Jurkat, Clone E6-1 (cell line): ENCODE measurements at regions not wholly inside any gene's neighbourhood (a gene's known extent, or its start where the extent isn't known, plus 50 kb on each side); places are given as distances from the start of the nearest gene placed in this dataset.

Experiments
- DNase-seq: peaks from one replicate; pipeline ENCODE4 v3.0.0-alpha.2; 2011; ENCODE audit warnings: low read depth, low spot score
- H3K4me3 ChIP-seq: 2 replicates; pipeline ENCODE4 v1.5.1; 2011; ENCODE audit warnings: mild to moderate bottlenecking, low read length, control low read depth, moderate library complexity

GRCh38 chr1:229101011-229101871 is 169.7 kb upstream of the RAB4A start:
- DNase-seq: no peak
- H3K4me3 ChIP-seq: no peak overlapping the region

- no peak for DNase-seq
These were observed 168.0 kb upstream of the RAB4A start for GRCh38 chr1:229102741-229103391.

GRCh38 chr1:229104654-229105053 is 166.3 kb upstream of the RAB4A start:
- DNase-seq: peak; percentile 70
- H3K4me3 ChIP-seq: no peak overlapping the region

More at GRCh38 chr1:229102741-229103391, 168.0 kb upstream of the RAB4A start:
- no peak overlapping the region for H3K4me3 ChIP-seq

- H3K4me3 ChIP-seq: no peak overlapping the region
- DNase-seq: no peak
These were observed 165.8 kb upstream of the RAB4A start for GRCh38 chr1:229105109-229105508.

- DNase-seq: no peak
- no peak overlapping the region for H3K4me3 ChIP-seq
These were observed 164.9 kb upstream of the RAB4A start for GRCh38 chr1:229105822-229106525.

GRCh38 chr1:229106526-229107125 is 164.3 kb upstream of the RAB4A start:
- H3K4me3 ChIP-seq: no peak overlapping the region
- DNase-seq: no peak

GRCh38 chr1:229107304-229107815 is 163.6 kb upstream of the RAB4A start:
- DNase-seq: no peak
- no peak overlapping the region for H3K4me3 ChIP-seq

GRCh38 chr1:229107972-229108371 is 162.9 kb upstream of the RAB4A start:
- no peak overlapping the region for H3K4me3 ChIP-seq
- no peak for DNase-seq

GRCh38 chr1:229108598-229109201 is 162.2 kb upstream of the RAB4A start:
- DNase-seq: no peak
- no peak overlapping the region for H3K4me3 ChIP-seq

- no peak overlapping the region for H3K4me3 ChIP-seq
- no peak for DNase-seq
These were observed 161.6 kb upstream of the RAB4A start for GRCh38 chr1:229109320-229109761.

GRCh38 chr1:229110986-229111385 is 159.9 kb upstream of the RAB4A start:
- H3K4me3 ChIP-seq: no peak overlapping the region
- no peak for DNase-seq

- no peak overlapping the region for H3K4me3 ChIP-seq
- DNase-seq: no peak
These were observed 159.1 kb upstream of the RAB4A start for GRCh38 chr1:229111703-229112319.

GRCh38 chr1:229112832-229113548 is 157.9 kb upstream of the RAB4A start:
- H3K4me3 ChIP-seq: no peak overlapping the region
- DNase-seq: no peak

GRCh38 chr1:229114315-229114714 is 156.6 kb upstream of the RAB4A start:
- no peak for DNase-seq
- no peak overlapping the region for H3K4me3 ChIP-seq

GRCh38 chr1:229114850-229115365 is 156.0 kb upstream of the RAB4A start:
- DNase-seq: no peak
- no peak overlapping the region for H3K4me3 ChIP-seq

- H3K4me3 ChIP-seq: no peak overlapping the region
- no peak for DNase-seq
These were observed 154.8 kb upstream of the RAB4A start for GRCh38 chr1:229116114-229116513.

- no peak for DNase-seq
These were observed 153.1 kb upstream of the RAB4A start for GRCh38 chr1:229117664-229118300.

More at GRCh38 chr1:229117664-229118300, 153.1 kb upstream of the RAB4A start:
- H3K4me3 ChIP-seq: no peak overlapping the region
